ENCODE measurements at regions not wholly inside any gene's neighbourhood (a gene's known extent, or its start where the extent isn't known, plus 50 kb on each side); places are given as distances from the start of the nearest gene placed in this dataset.

- DNase-seq, result no peak
These were observed 391.1 kb downstream of the PMP22 start for GRCh38 chr17:14873996-14874395.

GRCh38 chr17:14873540-14873939 is 391.6 kb downstream of the PMP22 start:
- DNase-seq, result no peak

- DNase-seq, result no peak
These were observed 393.2 kb downstream of the PMP22 start for GRCh38 chr17:14871921-14872320.

- no peak for DNase-seq
These were observed 398.9 kb downstream of the PMP22 start for GRCh38 chr17:14866266-14866665.

- no peak for DNase-seq
These were observed 401.0 kb downstream of the PMP22 start for GRCh38 chr17:14864127-14864526.

- no peak for DNase-seq
These were observed 405.6 kb downstream of the PMP22 start for GRCh38 chr17:14859542-14859941.

- no peak for DNase-seq
These were observed 408.9 kb downstream of the PMP22 start for GRCh38 chr17:14856176-14856575.

GRCh38 chr17:14854691-14855090 is 410.4 kb downstream of the PMP22 start:
- no peak for DNase-seq

GRCh38 chr17:14845591-14846281 is 419.4 kb downstream of the PMP22 start:
- no peak for DNase-seq

GRCh38 chr17:14843086-14843795 is 421.9 kb downstream of the PMP22 start:
- DNase-seq, result no peak

GRCh38 chr17:14840616-14841231 is 424.4 kb downstream of the PMP22 start:
- no peak for DNase-seq

- no peak for DNase-seq
These were observed 426.6 kb downstream of the PMP22 start for GRCh38 chr17:14838567-14838966.

GRCh38 chr17:14833201-14833785 is 431.8 kb downstream of the PMP22 start:
- DNase-seq, result no peak

GRCh38 chr17:14831491-14831890 is 433.6 kb downstream of the PMP22 start:
- DNase-seq, result no peak

GRCh38 chr17:14827396-14827919 is 437.7 kb downstream of the PMP22 start:
- DNase-seq, result no peak

- DNase-seq, result no peak
These were observed 438.8 kb downstream of the PMP22 start for GRCh38 chr17:14826358-14826757.

GRCh38 chr17:14818469-14818868 is 446.7 kb downstream of the PMP22 start:
- DNase-seq, result no peak

GRCh38 chr17:14815079-14815478 is 450.0 kb downstream of the PMP22 start:
- no peak for DNase-seq

GRCh38 chr17:14813649-14814370 is 451.3 kb downstream of the PMP22 start:
- peak; percentile 3 to 6 for DNase-seq

- no peak for DNase-seq
These were observed 456.7 kb downstream of the PMP22 start for GRCh38 chr17:14808425-14808824.

GRCh38 chr17:14805348-14805747 is 459.8 kb downstream of the PMP22 start:
- no peak for DNase-seq

- DNase-seq, result no peak
These were observed 461.3 kb downstream of the PMP22 start for GRCh38 chr17:14803826-14804225.

GRCh38 chr17:14797801-14798200 is 467.3 kb downstream of the PMP22 start:
- no peak for DNase-seq

Measured in activated CD4-positive, alpha-beta T cell treated with anti-CD3 and anti-CD28 coated beads, Interleukin-2, amount 50 U/mL, for 48 hours (primary cell).